ENCODE measurements at regions not wholly inside any gene's neighbourhood (a gene's known extent, or its start where the extent isn't known, plus 50 kb on each side); places are given as distances from the start of the nearest gene placed in this dataset.

DNA sequence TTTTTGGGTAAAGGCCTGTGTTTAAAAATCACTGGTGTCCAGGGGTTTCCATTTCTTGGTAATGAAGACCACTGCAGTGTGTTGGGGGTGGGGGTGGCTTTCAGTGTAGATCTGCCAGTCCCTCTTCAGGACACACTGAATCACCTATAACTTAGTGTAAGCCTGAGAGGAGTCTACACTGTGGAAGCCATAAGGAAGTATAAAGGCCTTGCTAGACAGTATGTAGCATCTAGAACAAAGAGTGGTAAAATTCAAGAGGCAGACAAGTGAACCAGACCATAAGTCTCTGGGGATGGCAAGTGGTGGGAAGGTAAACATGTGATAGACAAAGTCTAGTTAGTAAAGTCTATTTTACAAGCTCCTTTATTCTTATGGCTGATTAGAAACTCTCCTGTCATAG lies 191.8 kb downstream of the CCNG2 start:
- TF ChIP-seq, protein P1, sequence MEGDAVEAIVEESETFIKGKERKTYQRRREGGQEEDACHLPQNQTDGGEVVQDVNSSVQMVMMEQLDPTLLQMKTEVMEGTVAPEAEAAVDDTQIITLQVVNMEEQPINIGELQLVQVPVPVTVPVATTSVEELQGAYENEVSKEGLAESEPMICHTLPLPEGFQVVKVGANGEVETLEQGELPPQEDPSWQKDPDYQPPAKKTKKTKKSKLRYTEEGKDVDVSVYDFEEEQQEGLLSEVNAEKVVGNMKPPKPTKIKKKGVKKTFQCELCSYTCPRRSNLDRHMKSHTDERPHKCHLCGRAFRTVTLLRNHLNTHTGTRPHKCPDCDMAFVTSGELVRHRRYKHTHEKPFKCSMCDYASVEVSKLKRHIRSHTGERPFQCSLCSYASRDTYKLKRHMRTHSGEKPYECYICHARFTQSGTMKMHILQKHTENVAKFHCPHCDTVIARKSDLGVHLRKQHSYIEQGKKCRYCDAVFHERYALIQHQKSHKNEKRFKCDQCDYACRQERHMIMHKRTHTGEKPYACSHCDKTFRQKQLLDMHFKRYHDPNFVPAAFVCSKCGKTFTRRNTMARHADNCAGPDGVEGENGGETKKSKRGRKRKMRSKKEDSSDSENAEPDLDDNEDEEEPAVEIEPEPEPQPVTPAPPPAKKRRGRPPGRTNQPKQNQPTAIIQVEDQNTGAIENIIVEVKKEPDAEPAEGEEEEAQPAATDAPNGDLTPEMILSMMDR (IDR thresholded peaks at IDR 0.05; ENCODE audit: low read depth, low read length, missing input control), result no peak
- TF ChIP-seq, protein P2, sequence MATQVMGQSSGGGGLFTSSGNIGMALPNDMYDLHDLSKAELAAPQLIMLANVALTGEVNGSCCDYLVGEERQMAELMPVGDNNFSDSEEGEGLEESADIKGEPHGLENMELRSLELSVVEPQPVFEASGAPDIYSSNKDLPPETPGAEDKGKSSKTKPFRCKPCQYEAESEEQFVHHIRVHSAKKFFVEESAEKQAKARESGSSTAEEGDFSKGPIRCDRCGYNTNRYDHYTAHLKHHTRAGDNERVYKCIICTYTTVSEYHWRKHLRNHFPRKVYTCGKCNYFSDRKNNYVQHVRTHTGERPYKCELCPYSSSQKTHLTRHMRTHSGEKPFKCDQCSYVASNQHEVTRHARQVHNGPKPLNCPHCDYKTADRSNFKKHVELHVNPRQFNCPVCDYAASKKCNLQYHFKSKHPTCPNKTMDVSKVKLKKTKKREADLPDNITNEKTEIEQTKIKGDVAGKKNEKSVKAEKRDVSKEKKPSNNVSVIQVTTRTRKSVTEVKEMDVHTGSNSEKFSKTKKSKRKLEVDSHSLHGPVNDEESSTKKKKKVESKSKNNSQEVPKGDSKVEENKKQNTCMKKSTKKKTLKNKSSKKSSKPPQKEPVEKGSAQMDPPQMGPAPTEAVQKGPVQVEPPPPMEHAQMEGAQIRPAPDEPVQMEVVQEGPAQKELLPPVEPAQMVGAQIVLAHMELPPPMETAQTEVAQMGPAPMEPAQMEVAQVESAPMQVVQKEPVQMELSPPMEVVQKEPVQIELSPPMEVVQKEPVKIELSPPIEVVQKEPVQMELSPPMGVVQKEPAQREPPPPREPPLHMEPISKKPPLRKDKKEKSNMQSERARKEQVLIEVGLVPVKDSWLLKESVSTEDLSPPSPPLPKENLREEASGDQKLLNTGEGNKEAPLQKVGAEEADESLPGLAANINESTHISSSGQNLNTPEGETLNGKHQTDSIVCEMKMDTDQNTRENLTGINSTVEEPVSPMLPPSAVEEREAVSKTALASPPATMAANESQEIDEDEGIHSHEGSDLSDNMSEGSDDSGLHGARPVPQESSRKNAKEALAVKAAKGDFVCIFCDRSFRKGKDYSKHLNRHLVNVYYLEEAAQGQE (IDR thresholded peaks at IDR 0.05), result no peak
- TF ChIP-seq RAD21 (IDR thresholded peaks at IDR 0.05) (no peak), SP1 (IDR thresholded peaks at IDR 0.05) (no peak), EGR1 (IDR thresholded peaks at IDR 0.05; ENCODE audit: low read depth in 2 of 2) (no peak)
- TF ChIP-seq, protein P3, sequence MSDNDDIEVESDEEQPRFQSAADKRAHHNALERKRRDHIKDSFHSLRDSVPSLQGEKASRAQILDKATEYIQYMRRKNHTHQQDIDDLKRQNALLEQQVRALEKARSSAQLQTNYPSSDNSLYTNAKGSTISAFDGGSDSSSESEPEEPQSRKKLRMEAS (IDR thresholded peaks at IDR 0.05), result no peak
